Lower leg skin (tissue), 3 donors: ENCODE measurements at regions not wholly inside any gene's neighbourhood (a gene's known extent, or its start where the extent isn't known, plus 50 kb on each side); places are given as distances from the start of the nearest gene placed in this dataset.

ENCODE experiments used
- POLR2A ChIP-seq, 2 donors: fragments of 450-650 bp; IDR thresholded peaks; one replicate each; pipeline ENCODE4 v1.6.1; 2016 to 2017; ENCODE audit warnings: antibody characterized with exemption in 2 of 2, mild to moderate bottlenecking in 1 of 2, moderate library complexity in 1 of 2
- TF ChIP-seq, protein P1 (sequence below), 3 donors: fragments of 450-650 bp; IDR thresholded peaks; one replicate each; pipeline ENCODE4 v1.5.1; 2016; ENCODE audit warnings: antibody characterized with exemption in 3 of 3, mild to moderate bottlenecking in 3 of 3, moderate library complexity in 2 of 3

DNA sequence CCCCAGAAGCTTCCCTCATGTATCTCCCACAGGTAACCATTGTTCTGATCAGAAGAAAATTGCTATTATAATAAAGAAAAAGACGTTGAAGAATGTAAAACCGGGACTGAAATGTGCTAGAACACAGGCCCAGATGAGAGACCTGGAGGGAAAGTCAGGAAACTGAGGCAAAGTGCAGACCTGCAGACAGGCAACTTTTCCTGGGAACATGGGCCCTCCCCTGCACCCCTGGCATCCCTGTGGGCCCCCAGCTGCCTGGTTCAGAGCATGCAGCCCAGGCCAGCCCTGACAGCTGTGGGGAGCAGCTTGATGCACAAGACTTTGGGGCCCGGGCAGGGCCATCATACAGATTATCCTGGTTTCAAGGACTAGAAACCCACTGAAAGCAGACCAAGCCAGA is 212.2 kb downstream of the CDC5L start:
- TF ChIP-seq, protein P1, sequence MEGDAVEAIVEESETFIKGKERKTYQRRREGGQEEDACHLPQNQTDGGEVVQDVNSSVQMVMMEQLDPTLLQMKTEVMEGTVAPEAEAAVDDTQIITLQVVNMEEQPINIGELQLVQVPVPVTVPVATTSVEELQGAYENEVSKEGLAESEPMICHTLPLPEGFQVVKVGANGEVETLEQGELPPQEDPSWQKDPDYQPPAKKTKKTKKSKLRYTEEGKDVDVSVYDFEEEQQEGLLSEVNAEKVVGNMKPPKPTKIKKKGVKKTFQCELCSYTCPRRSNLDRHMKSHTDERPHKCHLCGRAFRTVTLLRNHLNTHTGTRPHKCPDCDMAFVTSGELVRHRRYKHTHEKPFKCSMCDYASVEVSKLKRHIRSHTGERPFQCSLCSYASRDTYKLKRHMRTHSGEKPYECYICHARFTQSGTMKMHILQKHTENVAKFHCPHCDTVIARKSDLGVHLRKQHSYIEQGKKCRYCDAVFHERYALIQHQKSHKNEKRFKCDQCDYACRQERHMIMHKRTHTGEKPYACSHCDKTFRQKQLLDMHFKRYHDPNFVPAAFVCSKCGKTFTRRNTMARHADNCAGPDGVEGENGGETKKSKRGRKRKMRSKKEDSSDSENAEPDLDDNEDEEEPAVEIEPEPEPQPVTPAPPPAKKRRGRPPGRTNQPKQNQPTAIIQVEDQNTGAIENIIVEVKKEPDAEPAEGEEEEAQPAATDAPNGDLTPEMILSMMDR (IDR thresholded peaks at IDR 0.05), result no peak
- no peak for TF ChIP-seq POLR2A (IDR thresholded peaks at IDR 0.05)
